Osteocyte (in vitro differentiated cells): ENCODE measurements at regions not wholly inside any gene's neighbourhood (a gene's known extent, or its start where the extent isn't known, plus 50 kb on each side); places are given as distances from the start of the nearest gene placed in this dataset.

Experiments
- DNase-seq: peaks from one replicate; pipeline ENCODE4 v3.0.0; 2021; ENCODE audit warnings: mixed read lengths; ENCODE audit not compliant: unreplicated experiment; ENCODE audit errors: extremely low spot score
- H3K27ac Mint-ChIP-seq: one replicate; pipeline ENCODE4 v1.8.0; 2021; ENCODE audit warnings: mild to moderate bottlenecking, mixed read lengths; ENCODE audit not compliant: unreplicated experiment
- H3K27me3 Mint-ChIP-seq: one replicate; pipeline ENCODE4 v1.8.0; 2021; ENCODE audit warnings: mixed read lengths; ENCODE audit not compliant: unreplicated experiment
- H3K36me3 Mint-ChIP-seq: one replicate; pipeline ENCODE4 v1.8.0; 2021; ENCODE audit warnings: mixed read lengths; ENCODE audit not compliant: unreplicated experiment
- H3K4me1 Mint-ChIP-seq: one replicate; pipeline ENCODE4 v1.8.0; 2021; ENCODE audit warnings: mixed read lengths; ENCODE audit not compliant: unreplicated experiment
- H3K4me3 Mint-ChIP-seq: one replicate; pipeline ENCODE4 v1.8.0; 2021; ENCODE audit warnings: mild to moderate bottlenecking, moderate library complexity, mixed read lengths; ENCODE audit not compliant: unreplicated experiment
- H3K9me3 Mint-ChIP-seq: one replicate; pipeline ENCODE4 v1.8.0; 2021; ENCODE audit warnings: mixed read lengths; ENCODE audit not compliant: unreplicated experiment
- TF ChIP-seq, protein P1 (sequence below): fragments of 200-600 bp; sonication (generic); IDR thresholded peaks from 2 replicates; pipeline ENCODE4 v1.5.0; 2021; ENCODE audit warnings: antibody characterized with exemption, mild to moderate bottlenecking, moderate library complexity

- H3K27ac Mint-ChIP-seq: no peak overlapping the region
- no peaks in the 10 kb centered on the region for H3K36me3 Mint-ChIP-seq
- H3K4me1 Mint-ChIP-seq: peaks cover 22% of the 10 kb centered on the region
- peaks cover 3% of the 10 kb centered on the region for H3K9me3 Mint-ChIP-seq
- no peak for DNase-seq
- no peak overlapping the region for H3K4me3 Mint-ChIP-seq
- TF ChIP-seq, protein P1, sequence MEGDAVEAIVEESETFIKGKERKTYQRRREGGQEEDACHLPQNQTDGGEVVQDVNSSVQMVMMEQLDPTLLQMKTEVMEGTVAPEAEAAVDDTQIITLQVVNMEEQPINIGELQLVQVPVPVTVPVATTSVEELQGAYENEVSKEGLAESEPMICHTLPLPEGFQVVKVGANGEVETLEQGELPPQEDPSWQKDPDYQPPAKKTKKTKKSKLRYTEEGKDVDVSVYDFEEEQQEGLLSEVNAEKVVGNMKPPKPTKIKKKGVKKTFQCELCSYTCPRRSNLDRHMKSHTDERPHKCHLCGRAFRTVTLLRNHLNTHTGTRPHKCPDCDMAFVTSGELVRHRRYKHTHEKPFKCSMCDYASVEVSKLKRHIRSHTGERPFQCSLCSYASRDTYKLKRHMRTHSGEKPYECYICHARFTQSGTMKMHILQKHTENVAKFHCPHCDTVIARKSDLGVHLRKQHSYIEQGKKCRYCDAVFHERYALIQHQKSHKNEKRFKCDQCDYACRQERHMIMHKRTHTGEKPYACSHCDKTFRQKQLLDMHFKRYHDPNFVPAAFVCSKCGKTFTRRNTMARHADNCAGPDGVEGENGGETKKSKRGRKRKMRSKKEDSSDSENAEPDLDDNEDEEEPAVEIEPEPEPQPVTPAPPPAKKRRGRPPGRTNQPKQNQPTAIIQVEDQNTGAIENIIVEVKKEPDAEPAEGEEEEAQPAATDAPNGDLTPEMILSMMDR: no peak
- peaks cover 5% of the 10 kb centered on the region for H3K27me3 Mint-ChIP-seq
Measured at GRCh38 chr9:84187090-84187489, 153.5 kb downstream of the SLC28A3 start.

GRCh38 chr9:84189904-84190303 lies 150.7 kb downstream of the SLC28A3 start:
- DNase-seq: no peak
- no peak overlapping the region for H3K27ac Mint-ChIP-seq
- H3K36me3 Mint-ChIP-seq: no peaks in the 10 kb centered on the region
- peaks cover 13% of the 10 kb centered on the region for H3K4me1 Mint-ChIP-seq
- H3K27me3 Mint-ChIP-seq: peaks cover 8% of the 10 kb centered on the region
- H3K9me3 Mint-ChIP-seq: peaks cover 3% of the 10 kb centered on the region
- H3K4me3 Mint-ChIP-seq: no peak overlapping the region
- TF ChIP-seq, protein P1: no peak

DNA sequence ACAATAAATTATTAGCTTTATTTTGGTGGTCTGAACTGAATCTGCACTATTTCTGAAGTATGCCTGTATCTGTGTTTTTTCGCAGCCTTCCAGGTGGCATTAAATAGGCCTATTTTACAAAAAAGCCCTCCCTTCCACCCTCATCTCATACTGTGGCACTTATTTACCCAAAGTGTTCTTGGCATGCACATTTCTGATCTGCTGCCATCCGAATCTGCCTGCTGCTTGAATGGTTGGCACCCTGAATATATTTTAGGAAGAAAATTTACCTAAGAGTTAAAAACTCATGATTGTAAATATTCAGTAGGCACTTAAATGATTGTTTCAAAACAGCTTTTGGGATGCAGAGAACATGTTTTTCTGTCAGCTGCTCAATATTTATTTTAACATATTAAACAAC lies 150.1 kb downstream of the SLC28A3 start:
- TF ChIP-seq, protein P1: no peak
- Mint-ChIP-seq H3K27me3 (peaks cover 8% of the 10 kb centered on the region), H3K36me3 (no peaks in the 10 kb centered on the region), H3K4me3 (no peak overlapping the region), H3K27ac (no peak overlapping the region), H3K4me1 (peaks cover 13% of the 10 kb centered on the region), H3K9me3 (peaks cover 3% of the 10 kb centered on the region)
- no peak for DNase-seq

GRCh38 chr9:84206801-84207370 lies 133.7 kb downstream of the SLC28A3 start:
- H3K9me3 Mint-ChIP-seq: no peaks in the 10 kb centered on the region
- no peak for DNase-seq
- no peak overlapping the region for H3K27ac Mint-ChIP-seq
- H3K4me1 Mint-ChIP-seq: no peaks in the 10 kb centered on the region
- TF ChIP-seq, protein P1: no peak
- H3K4me3 Mint-ChIP-seq: no peak overlapping the region
- H3K36me3 Mint-ChIP-seq: no peaks in the 10 kb centered on the region
- H3K27me3 Mint-ChIP-seq: peaks cover 20% of the 10 kb centered on the region

- no peak overlapping the region for H3K4me3 Mint-ChIP-seq
- H3K27ac Mint-ChIP-seq: no peak overlapping the region
- TF ChIP-seq, protein P1: no peak
Measured at GRCh38 chr9:84207491-84207951, 133.0 kb downstream of the SLC28A3 start.

More at GRCh38 chr9:84207491-84207951, 133.0 kb downstream of the SLC28A3 start:
- no peaks in the 10 kb centered on the region for H3K4me1 Mint-ChIP-seq
- H3K27me3 Mint-ChIP-seq: peaks cover 18% of the 10 kb centered on the region
- no peaks in the 10 kb centered on the region for H3K9me3 Mint-ChIP-seq
- H3K36me3 Mint-ChIP-seq: no peaks in the 10 kb centered on the region
- no peak for DNase-seq
